NB4 (cell line): ENCODE measurements at regions not wholly inside any gene's neighbourhood (a gene's known extent, or its start where the extent isn't known, plus 50 kb on each side); places are given as distances from the start of the nearest gene placed in this dataset.

ENCODE experiments used
- DNase-seq: peaks from one replicate; pipeline ENCODE4 v3.0.0; 2010; ENCODE audit warnings: low read depth
- H3K4me3 ChIP-seq: one replicate; pipeline ENCODE4 v1.5.1; 2011; ENCODE audit warnings: mild to moderate bottlenecking, low read depth, low read length, moderate library complexity
- MYC ChIP-seq: IDR thresholded peaks from 2 replicates; pipeline ENCODE4 v1.6.1; 2011; ENCODE audit warnings: low read depth, low read length
- POLR2A ChIP-seq: IDR thresholded peaks from 2 replicates; pipeline ENCODE4 v1.6.1; 2011; ENCODE audit warnings: mild to moderate bottlenecking; ENCODE audit not compliant: insufficient read length; ENCODE audit errors: extremely low read depth
- TF ChIP-seq, protein P1 (sequence below): IDR thresholded peaks from 2 replicates; pipeline ENCODE4 v1.6.1; 2011; ENCODE audit warnings: low read depth, low read length
- TF ChIP-seq, protein P2 (sequence below): IDR thresholded peaks from one replicate; pipeline ENCODE4 v1.5.1; 2012; ENCODE audit warnings: low read depth, low read length

DNA sequence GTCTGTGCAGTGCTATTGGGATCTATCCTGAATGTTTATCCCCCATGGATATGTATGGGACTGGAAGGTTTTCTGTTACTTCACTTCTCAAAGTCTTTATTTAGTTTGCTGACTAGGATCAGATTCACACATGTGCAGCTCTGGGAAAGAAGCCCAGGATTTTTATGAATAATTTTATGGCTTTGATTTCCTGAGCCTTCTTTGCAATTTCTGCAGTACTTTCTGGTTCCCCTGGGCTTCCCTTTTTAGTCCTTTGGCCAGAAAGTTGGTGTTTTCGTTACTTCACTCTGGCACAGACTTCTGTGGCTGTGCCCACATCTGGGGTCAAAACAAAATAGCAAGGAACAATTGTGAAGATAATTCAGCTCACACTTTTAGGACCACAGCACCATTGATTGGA, 721.0 kb downstream of the OTOL1 start:
- H3K4me3 ChIP-seq = no peak overlapping the region
- TF ChIP-seq, protein P1, sequence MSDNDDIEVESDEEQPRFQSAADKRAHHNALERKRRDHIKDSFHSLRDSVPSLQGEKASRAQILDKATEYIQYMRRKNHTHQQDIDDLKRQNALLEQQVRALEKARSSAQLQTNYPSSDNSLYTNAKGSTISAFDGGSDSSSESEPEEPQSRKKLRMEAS = no peak
- TF ChIP-seq, protein P2, sequence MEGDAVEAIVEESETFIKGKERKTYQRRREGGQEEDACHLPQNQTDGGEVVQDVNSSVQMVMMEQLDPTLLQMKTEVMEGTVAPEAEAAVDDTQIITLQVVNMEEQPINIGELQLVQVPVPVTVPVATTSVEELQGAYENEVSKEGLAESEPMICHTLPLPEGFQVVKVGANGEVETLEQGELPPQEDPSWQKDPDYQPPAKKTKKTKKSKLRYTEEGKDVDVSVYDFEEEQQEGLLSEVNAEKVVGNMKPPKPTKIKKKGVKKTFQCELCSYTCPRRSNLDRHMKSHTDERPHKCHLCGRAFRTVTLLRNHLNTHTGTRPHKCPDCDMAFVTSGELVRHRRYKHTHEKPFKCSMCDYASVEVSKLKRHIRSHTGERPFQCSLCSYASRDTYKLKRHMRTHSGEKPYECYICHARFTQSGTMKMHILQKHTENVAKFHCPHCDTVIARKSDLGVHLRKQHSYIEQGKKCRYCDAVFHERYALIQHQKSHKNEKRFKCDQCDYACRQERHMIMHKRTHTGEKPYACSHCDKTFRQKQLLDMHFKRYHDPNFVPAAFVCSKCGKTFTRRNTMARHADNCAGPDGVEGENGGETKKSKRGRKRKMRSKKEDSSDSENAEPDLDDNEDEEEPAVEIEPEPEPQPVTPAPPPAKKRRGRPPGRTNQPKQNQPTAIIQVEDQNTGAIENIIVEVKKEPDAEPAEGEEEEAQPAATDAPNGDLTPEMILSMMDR = no peak
- TF ChIP-seq POLR2A = no peak
- TF ChIP-seq MYC = no peak
- no peak for DNase-seq

DNA sequence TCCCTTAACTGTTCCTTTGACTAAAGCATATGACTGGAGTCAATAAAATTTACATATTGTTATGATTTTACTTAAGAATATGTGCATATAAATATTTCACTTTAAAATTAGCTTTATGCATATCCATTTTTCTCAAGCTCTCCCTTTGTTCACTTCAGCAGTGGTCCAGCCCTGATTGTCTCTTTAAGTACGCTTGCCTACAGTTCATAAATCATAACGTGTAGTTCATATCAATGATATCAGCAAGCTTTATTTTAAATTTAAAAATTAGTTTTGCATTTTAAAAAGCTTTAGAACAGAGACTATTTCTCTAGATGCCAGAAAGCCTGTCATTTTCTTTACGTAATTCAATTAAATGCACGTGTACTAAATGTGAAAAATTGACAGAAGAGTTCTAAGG, 721.9 kb downstream of the OTOL1 start:
- H3K4me3 ChIP-seq = no peak overlapping the region
- DNase-seq = no peak
- TF ChIP-seq MYC (no peak), POLR2A (no peak)
- TF ChIP-seq, protein P1 = no peak
- TF ChIP-seq, protein P2 = no peak

DNA sequence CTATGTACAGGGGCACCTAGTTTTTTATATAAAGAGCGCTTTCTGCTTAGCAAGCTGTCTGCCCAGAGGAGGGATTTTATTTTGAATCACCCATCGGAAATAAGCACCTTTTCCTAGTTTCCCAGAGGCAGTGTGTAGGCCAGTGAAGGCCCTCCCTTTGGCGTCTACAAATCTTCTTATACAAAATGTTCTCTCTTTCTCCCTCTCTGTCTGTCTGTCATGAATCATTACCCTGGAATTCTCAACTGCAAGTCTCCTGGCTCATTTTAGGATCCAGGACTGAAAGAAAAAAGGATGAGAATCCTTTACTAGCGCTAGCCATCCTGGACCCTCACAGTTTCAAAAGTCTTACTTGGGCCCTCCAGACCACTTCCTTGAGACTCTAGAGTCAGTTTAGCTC, 728.1 kb downstream of the OTOL1 start:
- TF ChIP-seq, protein P1 = no peak
- TF ChIP-seq POLR2A (no peak), MYC (no peak)
- TF ChIP-seq, protein P2 = no peak
- no peak overlapping the region for H3K4me3 ChIP-seq
- DNase-seq = no peak

GRCh38 chr3:162236949-162237348, 740.3 kb downstream of the OTOL1 start:
- no peak for DNase-seq
- no peak overlapping the region for H3K4me3 ChIP-seq
- TF ChIP-seq, protein P2 = no peak
- TF ChIP-seq POLR2A (no peak), MYC (no peak)
- TF ChIP-seq, protein P1 = no peak

DNA sequence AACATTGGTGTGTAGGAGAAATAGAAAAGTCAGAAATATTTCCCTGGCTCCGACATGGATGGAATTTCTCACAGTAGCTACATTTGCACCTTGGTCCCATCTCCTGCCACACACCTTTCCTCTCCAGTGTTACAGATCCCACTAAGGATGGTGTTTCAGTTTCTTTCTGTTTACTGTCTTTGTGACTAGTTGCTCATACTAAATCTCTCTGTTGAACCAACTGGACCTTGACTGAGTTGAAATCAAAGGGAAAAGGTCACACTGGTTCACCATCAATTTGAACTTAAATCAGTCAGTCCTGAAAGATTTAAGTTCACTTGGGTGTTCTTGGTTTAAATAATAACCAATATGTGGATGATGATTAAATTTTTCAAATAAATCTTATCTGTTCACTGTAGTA, 754.2 kb downstream of the OTOL1 start:
- DNase-seq = no peak
- TF ChIP-seq MYC (no peak), POLR2A (no peak)
- TF ChIP-seq, protein P2 = no peak
- TF ChIP-seq, protein P1 = no peak
- H3K4me3 ChIP-seq = no peak overlapping the region

GRCh38 chr3:162262129-162262528, 765.5 kb downstream of the OTOL1 start:
- H3K4me3 ChIP-seq = no peak overlapping the region
- TF ChIP-seq, protein P2 = no peak
- no peak for TF ChIP-seq POLR2A
- no peak for TF ChIP-seq MYC
- TF ChIP-seq, protein P1 = no peak
- DNase-seq = no peak
